Keratinocyte (primary cell): ENCODE measurements at regions not wholly inside any gene's neighbourhood (a gene's known extent, or its start where the extent isn't known, plus 50 kb on each side); places are given as distances from the start of the nearest gene placed in this dataset.
A peak's percentile ranks its signal among the peaks of the same experiment; 100 is the strongest.

Experiments
- DNase-seq: peaks from one replicate; pipeline ENCODE4 v3.0.0-alpha.2; 2011; ENCODE audit warnings: low read depth, missing footprints, low spot score
- FAIRE-seq: peaks from 2 replicates; lab custom pipeline; 2011; peaks lifted over from hg19 to GRCh38; lab: Jason Lieb, UNC
- H2AFZ ChIP-seq: 2 replicates; pipeline ENCODE4 v1.6.0; 2012; ENCODE audit warnings: low read length, control low read depth, inconsistent platforms; ENCODE audit not compliant: control insufficient read depth
- H3K27ac ChIP-seq: 2 replicates; pipeline ENCODE4 v1.5.1; 2011; ENCODE audit warnings: low read length; ENCODE audit not compliant: control insufficient read depth, insufficient read depth
- H3K27me3 ChIP-seq: 3 replicates; pipeline ENCODE4 v1.6.0; 2011; ENCODE audit warnings: low read length; ENCODE audit not compliant: control insufficient read depth, insufficient read depth; ENCODE audit errors: extremely low read depth
- H3K36me3 ChIP-seq, 2 experiments: 2 replicates in 1 of 2; 3 replicates in 1 of 2; pipeline ENCODE4 v1.5.1; 2011; ENCODE audit warnings: low read length in 2 of 2, mild to moderate bottlenecking in 1 of 2; ENCODE audit not compliant: control insufficient read depth in 2 of 2, insufficient read depth in 2 of 2; ENCODE audit errors: extremely low read depth in 1 of 2
- H3K4me1 ChIP-seq: 3 replicates; pipeline ENCODE4 v1.5.1; 2011; ENCODE audit warnings: low read length; ENCODE audit not compliant: control insufficient read depth, insufficient read depth; ENCODE audit errors: extremely low read depth
- H3K4me2 ChIP-seq: 3 replicates; pipeline ENCODE4 v1.6.0; 2011; ENCODE audit warnings: low read depth, low read length; ENCODE audit not compliant: control insufficient read depth, insufficient read depth; ENCODE audit errors: extremely low read depth
- H3K4me3 ChIP-seq, 3 experiments: fragments of 200-600 bp in 1 of 3; sonication (generic) in 1 of 3; 2 replicates in 2 of 3; 3 replicates in 1 of 3; pipeline ENCODE4 v1.5.1; 2011 to 2016; ENCODE audit warnings: low read length in 3 of 3, mild to moderate bottlenecking in 3 of 3, control low read depth in 2 of 3, inconsistent platforms in 1 of 3, low read depth in 1 of 3, mixed read lengths in 1 of 3, mixed run types in 1 of 3, moderate library complexity in 1 of 3; ENCODE audit not compliant: control insufficient read depth in 2 of 3, insufficient read depth in 2 of 3; ENCODE audit errors: extremely low read depth in 1 of 3
- H3K79me2 ChIP-seq: 2 replicates; pipeline ENCODE4 v1.6.0; 2012; ENCODE audit warnings: low read length; ENCODE audit not compliant: control insufficient read depth, insufficient read depth
- H3K9ac ChIP-seq: 3 replicates; pipeline ENCODE4 v1.6.0; 2011; ENCODE audit warnings: low read length; ENCODE audit not compliant: control insufficient read depth, insufficient read depth; ENCODE audit errors: extremely low read depth
- H3K9me1 ChIP-seq: 3 replicates; pipeline ENCODE4 v1.6.0; 2011; ENCODE audit warnings: low read length; ENCODE audit not compliant: control insufficient read depth, insufficient read depth; ENCODE audit errors: extremely low read depth
- H3K9me3 ChIP-seq: 2 replicates; pipeline ENCODE4 v1.5.1; 2012; ENCODE audit warnings: low read depth, low read length; ENCODE audit not compliant: control insufficient read depth
- H4K20me1 ChIP-seq: 3 replicates; pipeline ENCODE4 v1.6.0; 2011; ENCODE audit warnings: low read length; ENCODE audit not compliant: control insufficient read depth, insufficient read depth; ENCODE audit errors: extremely low read depth
- CTCF ChIP-seq, 3 experiments: IDR thresholded peaks in 1 of 3; conservative IDR thresholded peaks in 1 of 3; optimal IDR thresholded peaks in 1 of 3; 2 replicates in 2 of 3; 3 replicates in 1 of 3; pipeline versions ENCODE3 to v1.5.1; 2011; ENCODE audit warnings: low read length in 3 of 3, mild to moderate bottlenecking in 3 of 3, moderate library complexity in 2 of 3, control low read depth in 1 of 3, inconsistent platforms in 1 of 3; ENCODE audit not compliant: insufficient read depth in 2 of 3; ENCODE audit errors: extremely low read depth in 1 of 3
- EZH2 ChIP-seq: IDR thresholded peaks from one replicate; pipeline ENCODE4 v1.6.1; 2012; ENCODE audit warnings: inconsistent platforms, mild to moderate bottlenecking, low read length, moderate library complexity
- dilution Hi-C: fragments of 300-500 bp; cut with MboI; formaldehyde crosslinking; loops from one replicate; pipeline ENCODE4 v1.7.0; 2020; ENCODE audit warnings: low sequenced_read_pairs; ENCODE audit not compliant: extremely low pct_ligation_motif_present

DNA sequence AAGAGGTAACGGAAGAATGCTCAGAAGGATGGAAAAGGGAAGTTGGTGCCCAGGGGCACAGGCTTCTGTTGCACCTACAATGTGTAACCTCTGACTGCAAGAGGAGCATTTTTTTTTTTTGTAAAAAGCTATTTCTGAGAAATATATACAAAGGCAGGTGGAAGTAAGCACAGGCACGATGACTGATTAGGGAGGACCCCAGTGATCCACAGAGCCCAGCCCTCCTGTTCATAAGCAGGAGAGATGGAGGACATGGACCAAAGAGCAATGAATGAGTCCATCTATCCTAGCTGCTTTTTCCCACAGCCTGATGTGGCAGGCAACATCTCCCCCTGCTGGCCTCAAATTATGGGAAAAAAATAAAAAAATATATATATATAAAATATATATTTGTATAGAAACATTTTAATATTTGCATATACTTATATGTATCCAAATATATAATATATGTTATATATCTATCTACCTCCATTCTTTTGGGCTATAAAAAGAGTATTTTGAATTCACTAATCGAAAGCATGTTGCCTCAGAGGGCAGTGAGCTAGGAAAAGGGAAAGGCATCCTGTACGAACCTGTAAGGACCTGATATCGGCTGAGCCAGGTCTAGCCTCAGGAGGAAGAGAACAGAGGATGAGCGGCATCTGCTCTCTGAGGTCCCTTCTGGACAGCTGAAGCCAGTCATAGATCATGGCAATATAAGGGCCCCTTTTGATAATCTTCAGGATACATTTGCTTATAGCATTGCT, 166.0 kb upstream of the STK17B start:
- Histone ChIP-seq H3K27me3 (no peaks in the 10 kb centered on the region), H3K9ac (no peak overlapping the region), H3K79me2 (no peaks in the 10 kb centered on the region), H3K4me1 (no peaks in the 10 kb centered on the region), H2AFZ (no peak overlapping the region), H3K9me1 (no peaks in the 10 kb centered on the region), H3K9me3 (no peaks in the 10 kb centered on the region), H3K36me3 (no peaks in the 10 kb centered on the region), H3K4me3 (no peak overlapping the region), H3K27ac (no peak overlapping the region), H3K4me2 (no peak overlapping the region), H4K20me1 (no peaks in the 10 kb centered on the region)
- DNase-seq (no peak), FAIRE-seq (no peak)
- dilution Hi-C loops: no loop called here
- TF ChIP-seq EZH2 (no peak), CTCF (optimal IDR thresholded peaks at IDR 0.05 in 1 of 3, IDR thresholded peaks at IDR 0.05 in 1 of 3, conservative IDR thresholded peaks at IDR 0.05 in 1 of 3; ENCODE audit: extremely low read depth in 1 of 3, insufficient read depth in 2 of 3, low read length in 3 of 3) (peak; percentile 8 to 61 (median 18))

GRCh38 chr2:196338440-196338839, 167.1 kb upstream of the STK17B start:
- Histone ChIP-seq H3K4me3 (no peak overlapping the region), H3K9me1 (no peaks in the 10 kb centered on the region), H3K9ac (no peak overlapping the region), H4K20me1 (no peaks in the 10 kb centered on the region), H2AFZ (no peak overlapping the region), H3K9me3 (no peaks in the 10 kb centered on the region), H3K27me3 (no peaks in the 10 kb centered on the region), H3K36me3 (no peaks in the 10 kb centered on the region), H3K79me2 (no peaks in the 10 kb centered on the region), H3K4me1 (no peaks in the 10 kb centered on the region), H3K4me2 (no peak overlapping the region), H3K27ac (no peak overlapping the region)
- FAIRE-seq: no peak
- dilution Hi-C loops: no loop called here
- no peak for DNase-seq
- no peak for TF ChIP-seq CTCF (optimal IDR thresholded peaks at IDR 0.05 in 1 of 3, IDR thresholded peaks at IDR 0.05 in 1 of 3, conservative IDR thresholded peaks at IDR 0.05 in 1 of 3; ENCODE audit: extremely low read depth in 1 of 3, insufficient read depth in 2 of 3, low read length in 3 of 3)
- no peak for TF ChIP-seq EZH2
